K562 (cell line): ENCODE measurements at regions not wholly inside any gene's neighbourhood (a gene's known extent, or its start where the extent isn't known, plus 50 kb on each side); places are given as distances from the start of the nearest gene placed in this dataset.

Experiments used
- ATAC-seq: fragments of 200-7000 bp; cut with Tn5 transposase; 3 replicates; pipeline ENCODE4 v1.9.1; 2020; ENCODE audit warnings: moderate library complexity
- BruUV-seq: library from RNA; stranded (reverse); fragments of 400-500 nt; replicated peaks from 2 replicates; lab custom pipeline; 2021; lab: Mats Ljungman, UMichigan
- CTCF ChIA-PET: fragments of 300-600 bp; formaldehyde crosslinking; extraction: SDS; loops from one replicate; lab custom pipeline; 2021; ENCODE audit warnings: low intra/inter-chr PET ratio; lab: Yijun Ruan, JAX
- POLR2A ChIA-PET: fragments of 300-600, 350-650 bp; sonication (Branson Sonifier 250); formaldehyde crosslinking; extraction: SDS; loops from one replicate; lab custom pipeline; 2021; ENCODE audit warnings: antibody characterized with exemption, inconsistent platforms; lab: Yijun Ruan, JAX
- DNase-seq, 4 experiments: peaks; one replicate each; pipeline versions ENCODE4 v3.0.0 to v3.0.0-alpha.2; 2011 to 2018; ENCODE audit warnings: low spot score in 3 of 4, mixed read lengths in 3 of 4; ENCODE audit errors: extremely low read depth in 1 of 4
- FAIRE-seq: peaks from 2 replicates; lab custom pipeline; 2011; peaks lifted over from hg19 to GRCh38; lab: Jason Lieb, UNC
- H2AFZ ChIP-seq: 2 replicates; pipeline ENCODE4 v1.6.0; 2011; ENCODE audit warnings: low read depth, low read length, control low read depth, inconsistent platforms
- H3K27ac ChIP-seq: fragments of 200-600 bp; 3 replicates; pipeline ENCODE4 v1.8.0; 2011; ENCODE audit warnings: low read depth, mild to moderate bottlenecking, control low read depth, inconsistent platforms, low read length, moderate library complexity, mixed read lengths; ENCODE audit errors: extremely low read depth
- H3K27me3 ChIP-seq, 2 experiments: fragments of 300-600 bp in 1 of 2; 2 replicates in 1 of 2; 3 replicates in 1 of 2; pipeline versions ENCODE4 v1.6.0 to v1.8.0; 2011; ENCODE audit warnings: inconsistent platforms in 2 of 2, low read length in 2 of 2, mild to moderate bottlenecking in 1 of 2, mixed read lengths in 1 of 2, moderate library complexity in 1 of 2; ENCODE audit not compliant: control insufficient read depth in 2 of 2, insufficient read depth in 2 of 2
- H3K36me3 ChIP-seq: fragments of 300-600 bp; 3 replicates; pipeline ENCODE4 v1.8.0; 2011; ENCODE audit warnings: mild to moderate bottlenecking, low read length, inconsistent platforms; ENCODE audit not compliant: control insufficient read depth, insufficient read depth
- H3K4me1 ChIP-seq, 2 experiments: fragments of 200-600 bp in 1 of 2; replicated peaks in 1 of 2; 2 replicates in 1 of 2; 3 replicates in 1 of 2; pipeline versions ENCODE4 v1.5.1 to v1.8.0; 2011; ENCODE audit warnings: inconsistent platforms in 2 of 2, low read length in 2 of 2, mild to moderate bottlenecking in 1 of 2, mixed read lengths in 1 of 2, moderate library complexity in 1 of 2; ENCODE audit not compliant: control insufficient read depth in 2 of 2, insufficient read depth in 2 of 2
- H3K4me2 ChIP-seq: 2 replicates; pipeline ENCODE4 v1.6.1; 2011; ENCODE audit warnings: low read length, control low read depth, inconsistent platforms, mixed read lengths; ENCODE audit not compliant: insufficient read depth
- H3K4me3 ChIP-seq: fragments of 200-600 bp; sonication (generic), shearing (Covaris generic); 2 replicates; pipeline ENCODE4 v1.5.1; 2016; ENCODE audit warnings: control low read depth, inconsistent platforms
- H3K79me2 ChIP-seq: fragments of 200-600 bp; 3 replicates; pipeline ENCODE4 v1.8.0; 2011; ENCODE audit warnings: low read length, inconsistent platforms; ENCODE audit not compliant: control insufficient read depth, insufficient read depth
- H3K9ac ChIP-seq, 2 experiments: 2 replicates each; pipeline versions ENCODE4 v1.6.0 to v1.6.1; 2011; ENCODE audit warnings: low read depth in 2 of 2, low read length in 2 of 2, control low read depth in 1 of 2, inconsistent platforms in 1 of 2, mild to moderate bottlenecking in 1 of 2, mixed read lengths in 1 of 2; ENCODE audit not compliant: insufficient read depth in 1 of 2
- H3K9me1 ChIP-seq: one replicate; pipeline ENCODE4 v1.6.0; 2011; ENCODE audit warnings: inconsistent platforms, mild to moderate bottlenecking, low read length, moderate library complexity; ENCODE audit not compliant: control insufficient read depth, insufficient read depth
- H3K9me3 ChIP-seq: replicated peaks from 2 replicates; pipeline ENCODE4 v1.5.1; 2011; ENCODE audit warnings: low read depth, low read length, inconsistent platforms; ENCODE audit not compliant: control insufficient read depth, insufficient read depth
- H4K20me1 ChIP-seq: replicated peaks from 2 replicates; pipeline ENCODE4 v1.6.1; 2011; ENCODE audit warnings: low read length, inconsistent platforms, mixed read lengths; ENCODE audit not compliant: control insufficient read depth, insufficient read depth
- ATF6 ChIP-seq: sonication (generic); formaldehyde crosslinking; IDR thresholded peaks from 2 replicates; pipeline ENCODE4 v1.4.0; 2020; ENCODE audit warnings: mild to moderate bottlenecking, missing genetic modification reagents
- CBFA2T2 ChIP-seq: fragments of 450-650 bp; conservative IDR thresholded peaks from 2 replicates; pipeline ENCODE4 v1.6.1; 2017; ENCODE audit warnings: mild to moderate bottlenecking
- CREM ChIP-seq: IDR thresholded peaks from 2 replicates; pipeline ENCODE4 v1.6.1; 2014; ENCODE audit warnings: antibody characterized with exemption, low read depth
- DEAF1 ChIP-seq: fragments of 450-650 bp; formaldehyde crosslinking; IDR thresholded peaks from 2 replicates; pipeline ENCODE4 v1.4.0; 2020; ENCODE audit warnings: mild to moderate bottlenecking, moderate library complexity
- EGR1 ChIP-seq: fragments of 450-650 bp; conservative IDR thresholded peaks from 2 replicates; pipeline ENCODE4 v1.6.1; 2017; ENCODE audit warnings: mild to moderate bottlenecking
- GABPB2 ChIP-seq: fragments of 250-450 bp; sonication (Bioruptor Pico); conservative IDR thresholded peaks from 2 replicates; pipeline ENCODE4 v1.5.1; 2021; ENCODE audit warnings: mild to moderate bottlenecking
- HNRNPH1 ChIP-seq: fragments of 200-400 bp; formaldehyde crosslinking; optimal IDR thresholded peaks from 2 replicates; pipeline ENCODE3; 2017; ENCODE audit warnings: low read depth, mild to moderate bottlenecking, low read length, moderate library complexity
- MCM5 ChIP-seq: fragments of 450-650 bp; IDR thresholded peaks from 2 replicates; pipeline ENCODE4 v1.6.1; 2016; ENCODE audit warnings: low read depth
- POLR2H ChIP-seq: IDR thresholded peaks from 2 replicates; pipeline ENCODE4 v1.6.1; 2016; ENCODE audit warnings: missing genetic modification characterization, low read depth, mild to moderate bottlenecking, control low read depth, missing compliant biosample characterization, moderate library complexity
- POLR3G ChIP-seq: IDR thresholded peaks from 2 replicates; pipeline ENCODE4 v1.6.1; 2011; ENCODE audit not compliant: insufficient read length, insufficient replicate concordance; ENCODE audit errors: extremely low read depth
- SIN3B ChIP-seq: fragments of 450-650 bp; IDR thresholded peaks from 2 replicates; pipeline ENCODE4 v1.6.1; 2017; ENCODE audit warnings: low read depth, mild to moderate bottlenecking, moderate library complexity
- SRSF9 ChIP-seq: fragments of 200-400 bp; formaldehyde crosslinking; IDR thresholded peaks from 2 replicates; pipeline ENCODE4 v1.6.1; 2017; ENCODE audit warnings: low read depth, low read length, borderline replicate concordance
- WGBS: fragments of 100-300 bp; shearing (Covaris generic); methylation state at CpG from one replicate; pipeline ENCODE4 v1.1.6; 2016; ENCODE audit warnings: low coverage, mixed read lengths; ENCODE audit not compliant: insufficient coverage; ENCODE audit errors: missing lambda C conversion rate; 5-methylcytosine and 5-hydroxymethylcytosine counted together
- in situ Hi-C: fragments of 300-500 bp; cut with MboI; formaldehyde crosslinking; loops from 4 replicates; pipeline ENCODE4 v1.15.0; 2018; ENCODE audit warnings: inconsistent platforms, mixed read lengths
- intact Hi-C: fragments of 100-400 bp; cut with micrococcal nuclease; formaldehyde crosslinking; loops from 2 replicates; pipeline ENCODE4 v1.14.2; 2022

GRCh38 chr6:45736134-45736533, 279.5 kb downstream of the CLIC5 start:
- no peak overlapping the region for H3K9ac ChIP-seq
- H3K4me3 ChIP-seq = no peak overlapping the region
- CTCF ChIA-PET = no interaction called here
- H3K27me3 ChIP-seq = no peaks in the 10 kb centered on the region
- no peaks in the 10 kb centered on the region for H3K79me2 ChIP-seq
- H3K9me1 ChIP-seq = no peaks in the 10 kb centered on the region
- ATAC-seq (no peak), FAIRE-seq (no peak), DNase-seq (no peak)
- H3K36me3 ChIP-seq = no peaks in the 10 kb centered on the region
- 1% methylated on average over 5 of the region's 5 CpGs for WGBS
- H4K20me1 ChIP-seq = no peaks in the 10 kb centered on the region
- H3K4me2 ChIP-seq = no peak overlapping the region
- H2AFZ ChIP-seq = no peak overlapping the region
- H3K27ac ChIP-seq = no peak overlapping the region
- POLR2A ChIA-PET = interaction anchor here (0.6 kb wide), 2 partner anchors 45 to 324 kb away, joined by 3 read pairs; no protein-coding TSS in a partner anchor
- in situ Hi-C loops = no loop called here
- H3K4me1 ChIP-seq = no peaks in the 10 kb centered on the region; a peak in 1 of 5 replicates
- no peaks in the 10 kb centered on the region for H3K9me3 ChIP-seq
- no TSS peak for BruUV-seq
- intact Hi-C loops = no loop called here
- no peak for TF ChIP-seq CREM
- no peak for TF ChIP-seq ATF6 (CRISPR knock-in tag)
- no peak for TF ChIP-seq DEAF1 (CRISPR knock-in tag)
- no peak for TF ChIP-seq HNRNPH1
- no peak for TF ChIP-seq CBFA2T2
- no peak for TF ChIP-seq GABPB2 (CRISPR knock-in tag)
- no peak for TF ChIP-seq SIN3B
- no peak for TF ChIP-seq POLR2H (tag)
- no peak for TF ChIP-seq SRSF9
- no peak for TF ChIP-seq POLR3G
- no peak for TF ChIP-seq EGR1
- TF ChIP-seq MCM5 = no peak
